ENCODE measurements at regions not wholly inside any gene's neighbourhood (a gene's known extent, or its start where the extent isn't known, plus 50 kb on each side); places are given as distances from the start of the nearest gene placed in this dataset.

DNA sequence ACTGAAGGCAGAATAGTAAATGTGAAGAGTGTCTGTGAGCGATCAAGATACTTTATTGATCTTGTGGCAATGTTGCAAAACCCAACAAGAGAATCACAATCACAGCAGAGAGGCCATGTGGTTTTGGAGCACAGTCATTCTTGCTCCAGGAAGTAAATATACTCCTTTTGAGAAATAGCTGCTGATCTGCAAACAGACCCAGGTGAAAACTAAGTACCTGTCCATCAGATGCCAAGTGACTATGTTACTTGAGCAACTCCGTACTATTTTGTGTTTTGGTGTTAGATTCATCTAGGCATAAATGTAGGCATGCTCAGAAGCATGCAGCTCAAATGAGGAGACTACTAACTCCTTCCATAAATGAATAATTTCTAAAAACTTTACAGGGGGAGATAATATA lies 627.9 kb downstream of the ZBBX start:
- DNase-seq = no peak
- no peaks in the 10 kb centered on the region for H3K9me3 ChIP-seq
- no peaks in the 10 kb centered on the region for H3K4me1 ChIP-seq
- H3K36me3 ChIP-seq = no peaks in the 10 kb centered on the region
- H3K4me3 ChIP-seq = no peak overlapping the region
- no peak overlapping the region for H3K27ac ChIP-seq
- H3K27me3 ChIP-seq = no peaks in the 10 kb centered on the region
- no peak overlapping the region for H3K9ac ChIP-seq (ENCODE audit: low read depth in 2 of 2, low read length in 2 of 2)
- intact Hi-C loops (cut with DNase I) = no loop called here
- TF ChIP-seq, protein P1, sequence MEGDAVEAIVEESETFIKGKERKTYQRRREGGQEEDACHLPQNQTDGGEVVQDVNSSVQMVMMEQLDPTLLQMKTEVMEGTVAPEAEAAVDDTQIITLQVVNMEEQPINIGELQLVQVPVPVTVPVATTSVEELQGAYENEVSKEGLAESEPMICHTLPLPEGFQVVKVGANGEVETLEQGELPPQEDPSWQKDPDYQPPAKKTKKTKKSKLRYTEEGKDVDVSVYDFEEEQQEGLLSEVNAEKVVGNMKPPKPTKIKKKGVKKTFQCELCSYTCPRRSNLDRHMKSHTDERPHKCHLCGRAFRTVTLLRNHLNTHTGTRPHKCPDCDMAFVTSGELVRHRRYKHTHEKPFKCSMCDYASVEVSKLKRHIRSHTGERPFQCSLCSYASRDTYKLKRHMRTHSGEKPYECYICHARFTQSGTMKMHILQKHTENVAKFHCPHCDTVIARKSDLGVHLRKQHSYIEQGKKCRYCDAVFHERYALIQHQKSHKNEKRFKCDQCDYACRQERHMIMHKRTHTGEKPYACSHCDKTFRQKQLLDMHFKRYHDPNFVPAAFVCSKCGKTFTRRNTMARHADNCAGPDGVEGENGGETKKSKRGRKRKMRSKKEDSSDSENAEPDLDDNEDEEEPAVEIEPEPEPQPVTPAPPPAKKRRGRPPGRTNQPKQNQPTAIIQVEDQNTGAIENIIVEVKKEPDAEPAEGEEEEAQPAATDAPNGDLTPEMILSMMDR (IDR thresholded peaks at IDR 0.05) = no peak

DNA sequence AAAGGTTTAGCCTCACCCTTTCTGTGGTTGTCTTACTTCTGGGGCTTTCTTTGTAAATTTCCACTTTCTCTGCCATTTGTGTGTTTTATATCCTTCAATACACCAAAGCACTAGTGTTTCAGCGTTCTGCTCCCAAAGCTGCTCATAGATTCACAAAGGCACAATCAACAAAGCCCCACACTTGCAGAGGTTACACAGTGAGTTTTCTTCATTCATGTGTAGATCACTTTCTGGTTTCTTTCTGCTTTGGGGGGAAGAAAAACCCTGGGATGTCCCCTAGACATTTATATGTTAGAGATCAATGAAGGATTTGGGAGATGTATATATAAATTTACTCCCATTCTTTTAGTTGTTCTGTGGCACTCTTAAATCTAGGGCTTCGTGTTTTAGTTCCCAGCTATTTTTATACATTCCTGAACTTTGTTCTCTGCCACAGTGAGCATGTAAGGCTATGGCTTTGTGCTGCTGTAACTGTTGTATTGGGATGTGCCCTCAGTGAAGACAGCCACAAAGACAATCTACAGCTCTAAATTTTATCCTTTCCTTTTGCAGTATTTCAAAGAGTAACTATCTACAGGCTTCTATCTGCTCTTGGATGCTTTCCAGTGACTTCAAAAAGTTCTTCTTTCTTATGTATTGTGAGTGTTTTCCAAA lies 636.5 kb downstream of the ZBBX start:
- TF ChIP-seq, protein P1 (IDR thresholded peaks at IDR 0.05) = no peak
- no peak for DNase-seq
- Histone ChIP-seq H3K27ac (no peak overlapping the region), H3K9ac (ENCODE audit: low read depth in 2 of 2, low read length in 2 of 2) (no peak overlapping the region), H3K9me3 (no peaks in the 10 kb centered on the region), H3K4me1 (no peaks in the 10 kb centered on the region), H3K27me3 (no peaks in the 10 kb centered on the region), H3K36me3 (no peaks in the 10 kb centered on the region), H3K4me3 (no peak overlapping the region)
- intact Hi-C loops (cut with DNase I) = no loop called here

DNA sequence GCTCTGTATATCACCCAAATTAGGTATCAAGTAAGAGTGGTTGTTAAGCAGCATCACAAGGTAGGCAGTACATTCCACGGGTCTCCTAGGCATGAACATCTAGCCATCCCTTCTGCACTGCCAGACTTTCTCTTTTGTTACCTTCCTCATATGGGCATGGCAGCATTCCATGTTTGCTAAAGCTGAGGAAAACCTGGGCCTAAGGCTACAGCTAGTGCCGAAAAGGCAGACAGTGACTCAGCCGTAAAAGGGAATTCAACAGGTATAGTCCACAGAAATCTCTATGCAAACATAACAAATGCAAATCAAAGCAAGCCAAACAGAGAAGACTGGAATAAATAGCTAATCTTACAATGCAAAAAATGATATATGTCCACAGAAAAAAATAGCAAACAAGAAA lies 645.4 kb downstream of the ZBBX start:
- H3K9ac ChIP-seq (ENCODE audit: low read depth in 2 of 2, low read length in 2 of 2) = no peak overlapping the region
- intact Hi-C loops (cut with DNase I) = no loop called here
- H3K9me3 ChIP-seq = no peaks in the 10 kb centered on the region
- no peak for DNase-seq
- no peak overlapping the region for H3K27ac ChIP-seq
- no peaks in the 10 kb centered on the region for H3K36me3 ChIP-seq
- TF ChIP-seq, protein P1 (IDR thresholded peaks at IDR 0.05) = no peak
- H3K27me3 ChIP-seq = no peaks in the 10 kb centered on the region
- no peaks in the 10 kb centered on the region for H3K4me1 ChIP-seq
- H3K4me3 ChIP-seq = no peak overlapping the region

DNA sequence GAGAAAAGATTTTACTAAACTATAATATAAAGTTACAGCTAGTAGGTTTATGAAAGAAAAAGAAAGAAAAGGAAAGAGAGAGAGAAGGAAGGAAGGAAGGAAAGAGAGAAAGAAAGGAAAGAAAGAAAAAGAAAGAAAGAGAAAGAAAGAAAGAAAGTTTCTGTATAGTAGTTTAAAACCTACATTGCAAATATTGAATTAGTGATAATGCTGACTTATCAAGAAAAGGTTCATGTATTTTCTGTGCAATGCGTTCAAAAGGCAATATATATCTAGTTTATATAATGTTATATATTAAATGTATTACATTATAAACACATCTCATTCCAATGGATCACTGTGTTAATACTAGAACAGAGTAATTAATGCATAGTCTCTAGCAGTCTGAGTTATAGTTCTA lies 648.4 kb downstream of the ZBBX start:
- TF ChIP-seq, protein P1 (IDR thresholded peaks at IDR 0.05) = no peak
- no peaks in the 10 kb centered on the region for H3K36me3 ChIP-seq
- H3K9me3 ChIP-seq = no peaks in the 10 kb centered on the region
- H3K27ac ChIP-seq = no peak overlapping the region
- no peaks in the 10 kb centered on the region for H3K4me1 ChIP-seq
- no peaks in the 10 kb centered on the region for H3K27me3 ChIP-seq
- no peak for DNase-seq
- intact Hi-C loops (cut with DNase I) = no loop called here
- no peak overlapping the region for H3K4me3 ChIP-seq
- no peak overlapping the region for H3K9ac ChIP-seq (ENCODE audit: low read depth in 2 of 2, low read length in 2 of 2)

DNA sequence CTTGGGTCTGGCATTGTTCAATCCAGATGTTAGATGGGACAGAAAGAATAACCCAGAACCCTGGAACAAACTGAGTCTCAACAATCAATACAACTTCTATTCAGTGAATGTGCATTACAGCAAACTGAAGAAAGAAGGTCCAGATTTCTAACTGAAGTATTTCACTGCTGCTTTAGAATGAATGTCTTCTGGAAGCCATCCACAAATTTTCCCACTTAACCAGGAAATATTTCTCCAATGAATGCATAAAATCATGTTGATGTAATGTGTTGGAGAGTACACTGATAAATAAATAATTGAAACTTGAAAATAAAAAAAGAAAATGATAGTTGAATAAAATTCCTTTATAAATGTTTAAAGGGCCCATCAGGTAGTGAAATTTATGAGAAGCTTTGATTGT lies 658.6 kb downstream of the ZBBX start:
- Histone ChIP-seq H3K27me3 (no peaks in the 10 kb centered on the region), H3K9me3 (no peaks in the 10 kb centered on the region), H3K4me3 (no peak overlapping the region), H3K27ac (no peak overlapping the region), H3K9ac (ENCODE audit: low read depth in 2 of 2, low read length in 2 of 2) (no peak overlapping the region), H3K36me3 (no peaks in the 10 kb centered on the region), H3K4me1 (no peaks in the 10 kb centered on the region)
- TF ChIP-seq, protein P1 (IDR thresholded peaks at IDR 0.05) = no peak
- intact Hi-C loops (cut with DNase I) = no loop called here
- no peak for DNase-seq
